Activated T-cell treated with anti-CD3 and anti-CD28 coated beads for 4 hours (primary cell): ENCODE measurements at regions not wholly inside any gene's neighbourhood (a gene's known extent, or its start where the extent isn't known, plus 50 kb on each side); places are given as distances from the start of the nearest gene placed in this dataset.

ENCODE experiments used
- DNase-seq: peaks from one replicate; pipeline ENCODE4 v3.0.0-alpha.2; 2020

GRCh38 chr21:16517383-16517782, 787.6 kb downstream of the USP25 start:
- DNase-seq: no peak

GRCh38 chr21:16519036-16519435, 789.3 kb downstream of the USP25 start:
- no peak for DNase-seq

- DNase-seq: no peak
Observed at GRCh38 chr21:16519644-16520043, 789.9 kb downstream of the USP25 start.

DNA sequence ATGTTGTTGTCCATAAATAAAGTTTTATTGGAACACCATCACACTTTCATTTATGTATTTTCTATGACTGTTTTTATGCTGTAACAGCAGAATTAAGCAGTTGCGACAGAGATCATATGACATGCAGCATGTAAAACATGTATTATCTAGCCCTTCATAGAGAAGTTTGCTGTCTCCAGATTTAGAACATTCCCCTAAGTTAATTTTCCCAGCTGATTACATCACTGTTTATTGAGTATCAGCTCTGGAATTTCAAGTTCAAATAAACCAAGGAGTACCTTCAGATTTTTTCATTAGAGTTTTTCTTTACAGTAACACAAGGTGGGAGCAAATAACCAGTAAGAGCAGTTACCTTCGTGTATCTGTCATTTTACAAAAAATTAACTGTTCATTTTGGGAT, 792.8 kb downstream of the USP25 start:
- DNase-seq: no peak

DNA sequence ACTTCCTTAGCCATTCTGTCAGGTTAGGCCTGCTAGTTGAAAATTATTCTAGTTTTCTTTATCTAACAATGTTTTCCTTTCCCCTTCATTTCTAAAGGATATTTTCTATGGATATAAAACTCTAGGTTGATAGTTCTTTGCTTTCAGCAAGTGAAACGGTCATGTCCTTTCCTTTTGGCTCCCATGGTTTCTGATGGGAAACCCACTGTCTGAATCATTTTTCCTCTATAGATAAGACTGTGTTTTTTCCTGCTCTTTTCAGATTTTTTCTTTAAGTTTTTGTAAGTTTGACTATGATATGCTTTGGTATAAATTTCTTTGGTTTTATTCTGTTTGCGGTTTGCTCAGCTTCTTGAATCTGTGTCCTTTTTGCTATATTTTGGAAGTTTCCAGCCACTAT, 800.9 kb downstream of the USP25 start:
- no peak for DNase-seq

DNA sequence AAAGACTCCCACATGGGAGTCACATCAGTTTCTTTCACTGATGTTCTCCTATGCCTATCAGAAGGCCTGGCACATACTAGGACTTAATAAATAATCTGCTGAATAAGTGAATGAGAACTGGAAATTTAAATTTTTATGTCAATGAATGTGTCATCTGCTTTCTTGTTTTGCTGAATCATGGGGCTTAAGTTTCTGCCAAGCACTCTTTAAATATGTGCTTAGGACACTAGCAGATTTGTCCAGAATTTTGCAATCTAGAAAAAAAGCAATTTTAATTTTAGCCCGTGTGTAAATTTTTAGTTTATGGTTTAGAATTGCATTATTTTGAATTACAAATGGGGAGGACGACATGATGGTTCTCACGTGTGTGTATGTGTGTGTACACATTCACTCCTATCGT, 803.1 kb downstream of the USP25 start:
- no peak for DNase-seq

- DNase-seq: no peak
Observed at GRCh38 chr21:16533692-16534407, 804.1 kb downstream of the USP25 start.

GRCh38 chr21:16534408-16535101, 804.8 kb downstream of the USP25 start:
- DNase-seq: no peak

- DNase-seq: no peak
Observed at GRCh38 chr21:16535102-16535422, 805.3 kb downstream of the USP25 start.

DNA sequence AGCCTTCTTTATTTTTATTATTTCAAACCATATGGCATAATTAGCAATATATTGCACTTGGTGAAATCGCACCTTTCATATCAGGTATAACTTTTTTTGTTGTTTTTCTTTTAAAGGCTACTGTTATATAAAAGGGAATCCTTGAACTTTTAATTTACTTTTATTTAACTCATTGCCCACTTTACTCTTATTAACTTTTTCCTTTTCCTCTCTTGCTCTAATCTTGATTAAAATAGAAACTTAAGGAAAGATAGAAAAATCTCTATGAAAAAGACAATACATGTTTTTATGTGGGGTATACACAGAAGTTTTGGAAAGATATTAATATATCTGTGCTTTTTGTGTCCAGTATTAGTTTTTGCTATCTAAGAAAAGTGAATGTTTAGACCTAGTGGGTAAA, 805.8 kb downstream of the USP25 start:
- no peak for DNase-seq

DNA sequence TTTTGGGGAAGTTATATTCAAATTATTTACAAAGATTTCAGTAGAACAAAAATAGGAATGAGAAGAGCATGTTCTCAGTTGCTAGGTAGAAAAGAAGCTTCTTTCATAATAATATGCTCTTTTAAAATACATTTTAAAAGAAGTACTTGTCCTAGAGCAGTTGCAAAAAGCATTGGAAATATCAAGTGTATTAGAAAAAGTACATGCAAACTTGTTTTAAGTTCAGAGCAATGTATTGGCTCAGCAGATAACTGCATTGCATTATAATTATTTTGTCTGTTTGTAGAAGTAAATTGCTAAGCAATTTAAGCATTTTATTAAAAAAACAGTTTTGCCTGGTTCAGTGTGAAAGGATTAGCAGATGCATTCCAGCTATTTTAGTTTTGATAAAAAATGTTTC, 806.4 kb downstream of the USP25 start:
- no peak for DNase-seq

DNA sequence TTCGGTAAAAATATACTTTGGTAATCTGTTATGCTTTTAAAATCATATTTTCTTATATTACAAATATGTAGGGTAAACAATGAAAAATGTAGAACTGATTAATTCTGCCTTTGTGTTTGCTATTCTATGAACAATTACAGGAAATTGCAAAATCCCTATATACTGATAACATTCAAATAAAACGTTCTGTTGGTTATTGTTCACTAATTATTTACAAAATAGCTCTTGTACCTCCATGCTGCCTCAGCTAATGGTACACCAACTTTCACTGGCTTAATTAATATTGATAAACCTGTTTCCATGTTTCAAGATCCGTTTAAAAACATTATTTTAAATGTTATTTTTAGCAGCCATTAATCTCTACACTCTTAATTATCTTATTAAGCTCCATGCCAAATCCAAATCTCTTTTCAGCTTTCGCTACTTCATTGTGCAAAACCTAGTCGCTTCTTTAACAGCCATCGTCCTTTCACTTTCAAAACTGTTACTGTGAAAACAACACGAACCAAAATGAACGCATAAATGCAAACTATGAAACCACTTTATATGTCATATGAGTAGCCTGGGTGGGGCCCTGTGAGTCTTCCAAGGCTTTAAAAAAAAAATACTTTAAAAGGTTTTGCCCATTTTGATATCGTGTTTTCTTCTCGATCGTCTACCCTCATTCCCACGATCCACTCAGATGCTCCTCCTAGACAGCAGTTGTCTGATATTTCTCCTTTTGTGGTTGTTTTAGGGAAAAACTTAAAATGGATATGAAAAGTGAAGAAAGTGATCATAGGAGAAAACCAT, 807.1 kb downstream of the USP25 start:
- no peak for DNase-seq

GRCh38 chr21:16537501-16537900, 807.7 kb downstream of the USP25 start:
- DNase-seq: no peak

- no peak for DNase-seq
Observed at GRCh38 chr21:16538405-16538804, 808.6 kb downstream of the USP25 start.

- no peak for DNase-seq
Observed at GRCh38 chr21:16538936-16539440, 809.2 kb downstream of the USP25 start.

- DNase-seq: no peak
Observed at GRCh38 chr21:16540966-16541727, 811.4 kb downstream of the USP25 start.

DNA sequence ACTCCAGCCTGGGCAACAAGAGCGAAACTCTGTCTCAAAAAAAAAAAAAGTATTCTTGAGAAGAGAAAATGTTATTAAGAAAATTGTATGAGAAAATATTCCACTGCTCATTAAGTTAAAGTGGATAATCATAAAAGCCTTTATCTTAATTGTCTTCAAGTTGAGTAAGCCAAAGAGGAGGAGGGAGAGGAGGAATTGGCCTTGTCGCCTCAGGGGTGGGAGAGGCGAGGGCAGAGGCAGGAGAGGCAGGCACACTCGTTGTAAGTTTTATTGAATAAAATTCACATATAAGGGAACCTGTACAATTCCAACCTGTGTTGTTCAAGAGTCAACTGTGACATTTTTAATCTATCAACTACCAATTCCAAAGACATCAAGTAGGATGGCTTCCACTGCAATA, 820.3 kb downstream of the USP25 start:
- DNase-seq: no peak

DNA sequence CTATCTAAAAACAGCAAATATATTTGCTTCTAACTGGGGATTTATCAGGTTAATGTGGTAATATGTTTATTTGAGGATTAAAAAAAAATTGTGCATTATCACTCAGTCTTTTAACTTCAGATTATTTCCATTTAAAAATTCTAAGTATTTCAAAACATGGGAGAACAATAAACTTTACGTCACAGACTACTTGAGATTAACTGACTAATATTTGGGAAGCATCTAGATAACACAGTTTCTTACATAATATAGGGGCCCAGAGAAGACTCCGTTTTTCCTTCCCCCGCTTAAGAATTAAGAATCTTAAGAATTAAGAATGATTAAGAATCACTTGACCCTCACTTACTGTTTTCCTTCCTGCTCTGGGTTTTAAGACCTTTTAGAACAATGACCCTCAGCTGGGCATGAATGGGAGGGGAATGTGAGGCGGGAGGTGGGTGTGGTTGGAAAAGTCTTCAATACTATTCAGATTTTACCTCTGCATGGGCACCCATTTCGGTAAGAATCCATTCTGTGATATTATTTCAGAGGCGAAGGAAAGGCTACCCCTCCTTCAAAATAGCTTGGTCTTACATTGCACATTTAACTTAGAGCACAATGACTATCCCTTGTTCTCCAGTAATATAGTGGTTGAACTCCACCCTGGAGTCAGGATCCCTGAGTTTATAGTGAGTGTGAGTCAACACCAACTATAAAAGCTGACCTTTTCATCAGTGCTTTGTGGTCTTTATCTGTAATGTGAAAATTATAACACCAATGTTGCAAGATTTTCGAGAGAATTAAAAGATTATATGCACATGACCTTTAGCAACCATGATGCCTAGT, 821.3 kb downstream of the USP25 start:
- no peak for DNase-seq

- DNase-seq: no peak
Observed at GRCh38 chr21:16552880-16553279, 823.1 kb downstream of the USP25 start.

DNA sequence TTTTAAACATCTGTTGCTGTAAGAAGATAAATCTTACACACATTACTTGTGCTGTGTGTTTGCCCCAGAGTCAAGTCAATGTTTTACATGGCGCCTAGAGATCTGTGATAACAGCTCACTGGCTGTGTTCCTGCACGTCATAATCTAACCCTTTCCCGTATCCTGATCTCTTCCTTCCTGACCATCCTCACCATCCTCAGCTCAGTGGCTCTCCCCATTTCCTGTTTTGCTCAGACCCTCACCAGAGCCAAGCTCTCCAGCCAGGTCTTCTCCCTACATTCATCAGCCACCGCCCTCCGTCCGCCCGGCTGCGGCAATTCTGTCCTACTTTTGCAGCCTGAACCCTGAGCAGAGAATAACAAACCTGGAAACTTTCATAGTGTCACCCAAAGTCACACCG, 824.7 kb downstream of the USP25 start:
- no peak for DNase-seq

GRCh38 chr21:16563116-16563515, 833.3 kb downstream of the USP25 start:
- DNase-seq: no peak

DNA sequence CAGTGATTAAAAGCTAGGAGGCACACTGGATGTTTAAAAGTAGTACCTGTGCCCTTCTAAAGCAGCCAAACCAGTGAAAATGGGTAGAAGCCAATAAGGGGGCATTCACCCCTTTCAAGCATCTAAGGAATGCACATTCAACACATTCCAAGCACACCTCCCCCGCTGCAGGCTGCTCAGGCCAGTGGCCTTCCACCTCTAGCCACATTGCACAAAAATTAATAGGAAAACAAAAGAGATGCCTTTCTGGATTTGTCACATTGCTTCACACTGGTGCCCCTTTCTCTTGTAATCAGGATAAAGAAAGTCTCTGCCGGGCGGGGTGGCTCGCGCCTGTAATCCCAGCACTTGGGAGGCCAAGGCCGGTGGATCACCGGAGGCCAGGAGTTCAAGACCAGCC, 834.0 kb downstream of the USP25 start:
- no peak for DNase-seq
